Activated T-helper 1 cell treated with Interleukin-2 at 50 U/mL for 16 hours (primary cell): ENCODE measurements at regions not wholly inside any gene's neighbourhood (a gene's known extent, or its start where the extent isn't known, plus 50 kb on each side); places are given as distances from the start of the nearest gene placed in this dataset.
"Not testable (repeated sequence)": the region's sequence is repeated elsewhere in the genome, so short reads cannot be mapped to it uniquely, and the experiment has no call there.

Experiments used
- DNase-seq: peaks from one replicate; pipeline ENCODE4 v3.0.0-alpha.2; 2020; ENCODE audit warnings: low read depth

- no peak for DNase-seq
Measured at GRCh38 chr7:131935180-131935579, 378.8 kb upstream of the PODXL start.

GRCh38 chr7:131934452-131934851 is 378.0 kb upstream of the PODXL start:
- no peak for DNase-seq

- no peak for DNase-seq
Measured at GRCh38 chr7:131933751-131934289, 377.4 kb upstream of the PODXL start.

GRCh38 chr7:131933219-131933618 is 376.8 kb upstream of the PODXL start:
- not testable (repeated sequence) for DNase-seq

GRCh38 chr7:131932271-131932670 is 375.8 kb upstream of the PODXL start:
- no peak for DNase-seq

- no peak for DNase-seq
Measured at GRCh38 chr7:131931370-131931769, 374.9 kb upstream of the PODXL start.

- DNase-seq, result no peak
Measured at GRCh38 chr7:131929632-131930031, 373.2 kb upstream of the PODXL start.

GRCh38 chr7:131927770-131928423 is 371.5 kb upstream of the PODXL start:
- no peak for DNase-seq

- DNase-seq, result no peak
Measured at GRCh38 chr7:131925636-131926035, 369.2 kb upstream of the PODXL start.

- no peak for DNase-seq
Measured at GRCh38 chr7:131924857-131925256, 368.4 kb upstream of the PODXL start.

- DNase-seq, result not testable (repeated sequence)
Measured at GRCh38 chr7:131922948-131923347, 366.5 kb upstream of the PODXL start.

- DNase-seq, result no peak
Measured at GRCh38 chr7:131921016-131921415, 364.6 kb upstream of the PODXL start.

GRCh38 chr7:131919920-131920709 is 363.7 kb upstream of the PODXL start:
- no peak for DNase-seq

- DNase-seq, result no peak
Measured at GRCh38 chr7:131911112-131911511, 354.7 kb upstream of the PODXL start.

- no peak for DNase-seq
Measured at GRCh38 chr7:131909151-131909768, 352.8 kb upstream of the PODXL start.

GRCh38 chr7:131908714-131909113 is 352.3 kb upstream of the PODXL start:
- DNase-seq, result no peak

- no peak for DNase-seq
Measured at GRCh38 chr7:131905471-131905973, 349.1 kb upstream of the PODXL start.

GRCh38 chr7:131904760-131905327 is 348.4 kb upstream of the PODXL start:
- no peak for DNase-seq

- no peak for DNase-seq
Measured at GRCh38 chr7:131903315-131903714, 346.9 kb upstream of the PODXL start.

- DNase-seq, result no peak
Measured at GRCh38 chr7:131900785-131901287, 344.4 kb upstream of the PODXL start.

- DNase-seq, result no peak
Measured at GRCh38 chr7:131899271-131900030, 343.0 kb upstream of the PODXL start.
